OCI-LY1 (cell line): ENCODE measurements at regions not wholly inside any gene's neighbourhood (a gene's known extent, or its start where the extent isn't known, plus 50 kb on each side); places are given as distances from the start of the nearest gene placed in this dataset.

Experiments
- H2AFZ ChIP-seq: fragments of 200-600 bp; sonication (generic), shearing (Covaris generic); 2 replicates; pipeline ENCODE4 v1.6.0; 2014; ENCODE audit warnings: antibody characterized with exemption, mild to moderate bottlenecking, low read length
- H3F3A ChIP-seq: fragments of 200-600 bp; sonication (generic), shearing (Covaris generic); 2 replicates; pipeline ENCODE4 v1.6.0; 2014; ENCODE audit warnings: mild to moderate bottlenecking, antibody characterized with exemption, low read length, moderate library complexity; ENCODE audit not compliant: insufficient read depth
- H3K27ac ChIP-seq: fragments of 200-600 bp; sonication (generic); 2 replicates; pipeline ENCODE4 v1.5.1; 2014; ENCODE audit warnings: low read length, mixed run types, mild to moderate bottlenecking, low read depth; ENCODE audit not compliant: poor library complexity, severe bottlenecking
- H3K27me3 ChIP-seq: fragments of 200-600 bp; sonication (generic); 2 replicates; pipeline ENCODE4 v1.6.0; 2014; ENCODE audit warnings: antibody characterized with exemption, mild to moderate bottlenecking, low read length, moderate library complexity; ENCODE audit not compliant: insufficient read depth
- H3K36me3 ChIP-seq: fragments of 200-600 bp; sonication (generic); 2 replicates; pipeline ENCODE4 v1.6.1; 2014; ENCODE audit warnings: mild to moderate bottlenecking, antibody characterized with exemption, low read length, moderate library complexity, mixed read lengths; ENCODE audit not compliant: insufficient read depth
- H3K4me1 ChIP-seq: fragments of 200-600 bp; sonication (generic); 2 replicates; pipeline ENCODE4 v1.5.1; 2014; ENCODE audit warnings: mild to moderate bottlenecking, low read length, moderate library complexity; ENCODE audit not compliant: insufficient read depth, severe bottlenecking
- H3K4me2 ChIP-seq: fragments of 200-600 bp; sonication (generic), shearing (Covaris generic); 2 replicates; pipeline ENCODE4 v1.6.1; 2014; ENCODE audit warnings: low read length
- H3K4me3 ChIP-seq: fragments of 200-600 bp; sonication (generic); 2 replicates; pipeline ENCODE4 v1.5.1; 2014; ENCODE audit warnings: low read length, low read depth, mild to moderate bottlenecking, mixed read lengths; ENCODE audit not compliant: poor library complexity, severe bottlenecking
- H3K79me2 ChIP-seq: fragments of 200-600 bp; shearing (Covaris generic); 2 replicates; pipeline ENCODE4 v1.6.1; 2016; ENCODE audit warnings: mixed run types, low read length, mixed read lengths; ENCODE audit not compliant: insufficient read depth
- H3K9ac ChIP-seq: fragments of 200-600 bp; sonication (generic), shearing (Covaris generic); 2 replicates; pipeline ENCODE4 v1.6.1; 2014; ENCODE audit warnings: mild to moderate bottlenecking, low read length, mixed read lengths
- H3K9me2 ChIP-seq: fragments of 200-600 bp; sonication (generic), shearing (Covaris generic); 2 replicates; pipeline ENCODE4 v1.6.1; 2014; ENCODE audit warnings: low read depth, mild to moderate bottlenecking, low read length, mixed read lengths
- H3K9me3 ChIP-seq: fragments of 200-600 bp; shearing (Covaris generic); 2 replicates; pipeline ENCODE4 v1.6.1; 2014; ENCODE audit warnings: low read length, mixed read lengths
- H4K20me1 ChIP-seq: fragments of 200-600 bp; sonication (generic), shearing (Covaris generic); 2 replicates; pipeline ENCODE4 v1.6.0; 2016; ENCODE audit warnings: mild to moderate bottlenecking, low read length; ENCODE audit not compliant: insufficient read depth
- EZH2 ChIP-seq: fragments of 200-600 bp; sonication (generic), shearing (Covaris generic); IDR thresholded peaks from 2 replicates; pipeline ENCODE4 v1.8.0; 2017; ENCODE audit warnings: borderline replicate concordance, mixed run types, mild to moderate bottlenecking, antibody characterized with exemption, low read length, moderate library complexity, mixed read lengths
- TF ChIP-seq, protein P1 (sequence below): fragments of 200-600 bp; sonication (generic), shearing (Covaris generic); IDR thresholded peaks from 2 replicates; pipeline ENCODE4 v1.5.1; 2017; ENCODE audit warnings: mild to moderate bottlenecking, antibody characterized with exemption, low read length, moderate library complexity, mixed read lengths

DNA sequence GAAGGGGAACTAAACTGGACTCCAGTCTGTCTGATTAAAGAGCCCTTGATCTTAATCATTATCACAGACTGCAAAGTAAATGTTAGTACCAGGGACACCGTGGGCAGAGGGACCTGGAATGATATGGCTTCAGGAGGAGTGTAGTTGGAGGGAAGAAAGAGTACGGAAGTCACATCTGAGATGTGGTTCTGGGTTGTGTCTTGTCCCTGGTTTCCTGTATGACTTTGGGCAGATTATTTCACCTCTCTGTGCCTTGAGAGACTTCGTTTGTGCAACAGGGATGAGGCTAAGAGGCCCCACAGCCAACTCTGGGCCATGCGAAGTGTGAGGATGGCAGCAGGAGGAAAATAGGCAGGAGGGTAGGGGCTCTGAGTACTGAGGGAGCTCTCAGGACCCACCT, 76.1 kb upstream of the SLC2A1 start:
- H3K9ac ChIP-seq, result no peak overlapping the region
- no peak overlapping the region for H2AFZ ChIP-seq
- no peak overlapping the region for H3K27ac ChIP-seq
- H3K9me3 ChIP-seq, result no peaks in the 10 kb centered on the region
- peaks cover 4% of the 10 kb centered on the region; the same call in 1 of the 2 replicates for H3K27me3 ChIP-seq
- H4K20me1 ChIP-seq, result no peaks in the 10 kb centered on the region
- H3K4me2 ChIP-seq, result no peak overlapping the region
- no peaks in the 10 kb centered on the region for H3K79me2 ChIP-seq
- H3F3A ChIP-seq, result no peaks in the 10 kb centered on the region
- H3K9me2 ChIP-seq, result no peaks in the 10 kb centered on the region
- H3K4me3 ChIP-seq, result no peak overlapping the region
- no peaks in the 10 kb centered on the region for H3K36me3 ChIP-seq
- TF ChIP-seq EZH2, result no peak
- TF ChIP-seq, protein P1, sequence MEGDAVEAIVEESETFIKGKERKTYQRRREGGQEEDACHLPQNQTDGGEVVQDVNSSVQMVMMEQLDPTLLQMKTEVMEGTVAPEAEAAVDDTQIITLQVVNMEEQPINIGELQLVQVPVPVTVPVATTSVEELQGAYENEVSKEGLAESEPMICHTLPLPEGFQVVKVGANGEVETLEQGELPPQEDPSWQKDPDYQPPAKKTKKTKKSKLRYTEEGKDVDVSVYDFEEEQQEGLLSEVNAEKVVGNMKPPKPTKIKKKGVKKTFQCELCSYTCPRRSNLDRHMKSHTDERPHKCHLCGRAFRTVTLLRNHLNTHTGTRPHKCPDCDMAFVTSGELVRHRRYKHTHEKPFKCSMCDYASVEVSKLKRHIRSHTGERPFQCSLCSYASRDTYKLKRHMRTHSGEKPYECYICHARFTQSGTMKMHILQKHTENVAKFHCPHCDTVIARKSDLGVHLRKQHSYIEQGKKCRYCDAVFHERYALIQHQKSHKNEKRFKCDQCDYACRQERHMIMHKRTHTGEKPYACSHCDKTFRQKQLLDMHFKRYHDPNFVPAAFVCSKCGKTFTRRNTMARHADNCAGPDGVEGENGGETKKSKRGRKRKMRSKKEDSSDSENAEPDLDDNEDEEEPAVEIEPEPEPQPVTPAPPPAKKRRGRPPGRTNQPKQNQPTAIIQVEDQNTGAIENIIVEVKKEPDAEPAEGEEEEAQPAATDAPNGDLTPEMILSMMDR, result no peak
- H3K4me1 ChIP-seq, result no peaks in the 10 kb centered on the region

DNA sequence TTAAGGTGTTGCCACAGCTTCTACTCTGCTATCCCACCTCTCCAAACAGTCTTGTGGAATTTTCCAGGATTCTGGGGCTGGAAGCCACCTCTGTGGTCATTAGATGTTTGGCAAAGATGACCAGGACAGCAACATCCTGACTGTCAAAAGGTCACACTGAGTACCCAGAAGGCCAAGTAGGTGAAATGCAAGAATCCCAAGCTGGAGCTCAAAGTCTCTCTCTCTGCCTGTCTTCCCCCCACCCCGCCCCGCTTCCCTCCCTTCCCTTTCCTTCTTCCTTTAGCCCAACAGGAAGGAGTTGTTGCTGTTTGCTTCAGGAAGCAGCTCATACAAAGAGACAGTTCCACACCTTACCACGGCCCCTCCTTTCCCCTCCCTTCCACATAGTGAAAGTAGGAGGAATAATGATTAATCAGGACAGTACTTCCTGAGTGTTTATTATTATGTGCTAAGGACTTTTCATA, 75.6 kb upstream of the SLC2A1 start:
- Histone ChIP-seq H4K20me1 (no peaks in the 10 kb centered on the region), H3K4me1 (no peaks in the 10 kb centered on the region), H3K4me3 (no peak overlapping the region), H3K9me3 (no peaks in the 10 kb centered on the region), H3F3A (no peaks in the 10 kb centered on the region), H3K27me3 (peaks cover 4% of the 10 kb centered on the region; the same call in 1 of the 2 replicates), H3K79me2 (no peaks in the 10 kb centered on the region), H3K9ac (no peak overlapping the region), H2AFZ (no peak overlapping the region), H3K9me2 (no peaks in the 10 kb centered on the region), H3K36me3 (no peaks in the 10 kb centered on the region), H3K4me2 (no peak overlapping the region), H3K27ac (no peak overlapping the region)
- no peak for TF ChIP-seq EZH2
- TF ChIP-seq, protein P1, result no peak

DNA sequence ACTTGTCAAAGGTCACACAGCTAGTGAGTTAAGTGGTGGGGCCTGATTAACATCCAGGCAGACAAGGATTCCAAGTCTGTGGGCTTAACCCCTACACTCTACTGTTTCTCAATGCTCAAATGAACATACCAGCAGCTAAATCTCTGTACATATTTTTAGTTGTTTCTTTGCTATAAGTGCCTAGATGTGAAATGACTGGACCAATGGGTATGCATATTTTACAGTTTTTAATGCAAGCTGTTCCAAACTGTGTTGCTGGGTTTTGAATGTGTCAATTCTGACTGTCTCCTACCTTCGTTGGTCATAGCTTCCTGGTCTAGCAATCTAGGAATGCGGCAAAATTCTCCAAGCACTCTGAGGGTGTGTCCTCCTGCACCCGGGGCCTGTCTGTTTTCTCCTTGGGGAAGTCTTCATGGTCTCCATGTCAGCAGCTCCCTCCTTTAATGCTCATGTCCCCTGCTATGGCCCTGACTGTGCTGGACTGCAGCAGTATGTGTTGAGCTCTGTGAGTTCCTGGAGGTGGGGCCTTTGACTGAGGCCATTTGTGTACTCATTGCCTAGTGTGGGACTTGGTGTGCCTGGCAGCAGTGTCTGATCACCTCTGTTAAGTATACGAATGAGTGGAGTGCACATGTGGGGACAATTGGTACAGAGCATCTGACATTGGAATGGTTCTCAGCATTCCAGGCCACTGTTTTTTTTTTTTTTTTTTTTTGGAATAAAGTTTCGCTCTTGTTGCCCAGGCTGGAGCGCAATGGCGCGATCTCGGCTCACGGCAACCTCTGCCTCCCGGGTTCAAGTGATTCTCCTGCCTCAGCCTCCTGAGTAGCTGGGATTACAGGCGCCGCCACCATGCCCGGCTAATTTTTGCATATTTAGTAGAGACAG, 72.9 kb upstream of the SLC2A1 start:
- Histone ChIP-seq H4K20me1 (no peaks in the 10 kb centered on the region), H3K9me2 (no peaks in the 10 kb centered on the region), H3K27me3 (no peaks in the 10 kb centered on the region), H3K36me3 (no peaks in the 10 kb centered on the region), H3F3A (no peaks in the 10 kb centered on the region), H2AFZ (no peak overlapping the region), H3K79me2 (no peaks in the 10 kb centered on the region), H3K9me3 (no peaks in the 10 kb centered on the region), H3K4me2 (no peak overlapping the region), H3K4me3 (no peak overlapping the region), H3K9ac (no peak overlapping the region), H3K4me1 (no peaks in the 10 kb centered on the region), H3K27ac (no peak overlapping the region)
- TF ChIP-seq EZH2, result no peak
- TF ChIP-seq, protein P1, result no peak
